Panc1 (cell line): ENCODE measurements at regions not wholly inside any gene's neighbourhood (a gene's known extent, or its start where the extent isn't known, plus 50 kb on each side); places are given as distances from the start of the nearest gene placed in this dataset.

ENCODE experiments used
- ATAC-seq: fragments of 200-7000 bp; cut with Tn5 transposase; 2 replicates; pipeline ENCODE4 v1.9.1; 2020; ENCODE audit warnings: mild to moderate bottlenecking, moderate library complexity
- BruUV-seq: library from RNA; stranded (reverse); fragments of 400-500 nt; replicated peaks from 2 replicates; lab custom pipeline; 2021; lab: Mats Ljungman, UMichigan
- CTCF ChIA-PET: fragments of 300-600 bp; sonication (Branson Sonifier 250); formaldehyde crosslinking; loops from one replicate; lab custom pipeline; 2022; ENCODE audit warnings: antibody characterized with exemption; lab: Charles Lee
- POLR2A ChIA-PET: fragments of 300-600 bp; sonication (Branson Sonifier 250); formaldehyde crosslinking; loops from one replicate; lab custom pipeline; 2022; ENCODE audit warnings: antibody characterized with exemption; lab: Charles Lee
- DNase-seq: peaks from one replicate; pipeline ENCODE4 v3.0.0-alpha.2; 2010; ENCODE audit warnings: low read depth, low spot score
- H3K27ac ChIP-seq: 2 replicates; pipeline ENCODE4 v1.5.1; 2011; ENCODE audit warnings: mild to moderate bottlenecking, low read length, inconsistent platforms
- H3K27me3 ChIP-seq: fragments of 200-500 bp; sonication (Bioruptor generic); 2 replicates; pipeline ENCODE4 v1.6.0; 2014; ENCODE audit warnings: low read length, inconsistent platforms; ENCODE audit not compliant: control insufficient read depth, insufficient read depth
- H3K36me3 ChIP-seq: fragments of 200-500 bp; sonication (Bioruptor generic); 2 replicates; pipeline ENCODE4 v1.5.1; 2014; ENCODE audit warnings: inconsistent platforms, mild to moderate bottlenecking, low read length, moderate library complexity; ENCODE audit not compliant: control insufficient read depth, insufficient read depth
- H3K4me1 ChIP-seq: 2 replicates; pipeline ENCODE4 v1.5.1; 2011; ENCODE audit warnings: inconsistent platforms, mild to moderate bottlenecking, low read length, moderate library complexity; ENCODE audit not compliant: control insufficient read depth, insufficient read depth
- H3K4me3 ChIP-seq, 2 experiments: 2 replicates each; pipeline ENCODE4 v1.5.1; 2011 to 2012; ENCODE audit warnings: low read depth in 2 of 2, low read length in 2 of 2, mild to moderate bottlenecking in 2 of 2, inconsistent platforms in 1 of 2, moderate library complexity in 1 of 2
- H3K9me3 ChIP-seq: fragments of 200-500 bp; sonication (Bioruptor generic); 2 replicates; pipeline ENCODE4 v1.5.1; 2014; ENCODE audit warnings: low read depth, mild to moderate bottlenecking, inconsistent platforms, low read length, moderate library complexity; ENCODE audit not compliant: control insufficient read depth, insufficient read depth
- POLR2AphosphoS5 ChIP-seq: IDR thresholded peaks from 2 replicates; pipeline ENCODE4 v1.6.1; 2012; ENCODE audit warnings: mild to moderate bottlenecking, low read depth, low read length, moderate library complexity
- SIN3A ChIP-seq: IDR thresholded peaks from 2 replicates; pipeline ENCODE4 v1.6.1; 2012; ENCODE audit warnings: low read depth, mild to moderate bottlenecking, low read length, moderate library complexity, borderline replicate concordance; ENCODE audit not compliant: insufficient read depth
- TCF7L2 ChIP-seq: IDR thresholded peaks from 2 replicates; pipeline ENCODE4 v1.6.1; 2011; ENCODE audit warnings: mild to moderate bottlenecking, low read depth, low read length, inconsistent platforms
- in situ Hi-C: cut with HindIII; loops from 2 replicates; pipeline ENCODE4 v1.10.0; 2016; ENCODE audit warnings: low sequenced_read_pairs, low pct_unique_long_range_greater_than_20kb
- intact Hi-C: fragments of 100-400 bp; cut with micrococcal nuclease; formaldehyde crosslinking; loops from one replicate; pipeline ENCODE4 v1.10.0; 2022; ENCODE audit not compliant: unreplicated experiment
- TF ChIP-seq, protein P1 (sequence below), 2 experiments: IDR thresholded peaks; 2 replicates each; pipeline ENCODE4 v1.6.1; 2011 to 2012; ENCODE audit warnings: low read depth in 2 of 2, control low read depth in 1 of 2, low read length in 1 of 2, mild to moderate bottlenecking in 1 of 2, moderate library complexity in 1 of 2; ENCODE audit not compliant: insufficient read depth in 1 of 2
- TF ChIP-seq, protein P2 (sequence below): fragments of 450-650 bp; IDR thresholded peaks from 2 replicates; pipeline ENCODE4 v1.5.1; 2017; ENCODE audit warnings: mild to moderate bottlenecking

DNA sequence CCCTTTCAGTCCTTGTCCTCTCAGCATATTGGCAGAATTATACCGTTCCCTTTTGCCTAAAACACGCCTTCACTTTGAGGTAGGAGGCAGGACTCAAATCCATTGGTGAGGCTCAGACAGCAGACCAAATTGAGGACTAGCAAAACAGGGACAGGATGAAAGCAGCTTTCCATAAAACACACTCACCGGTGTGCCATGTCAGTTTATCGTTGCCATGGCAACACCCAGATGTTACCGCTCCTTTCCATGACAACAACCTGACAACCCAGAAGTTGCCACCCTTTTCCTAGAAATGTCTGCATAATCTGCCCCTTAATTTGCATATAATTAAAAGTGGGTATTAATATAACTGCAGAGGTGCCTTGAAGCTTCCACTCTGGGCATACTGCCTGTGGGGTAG, 730.4 kb downstream of the METTL4 start:
- no peaks in the 10 kb centered on the region for H3K4me1 ChIP-seq
- no peak for ATAC-seq

DNA sequence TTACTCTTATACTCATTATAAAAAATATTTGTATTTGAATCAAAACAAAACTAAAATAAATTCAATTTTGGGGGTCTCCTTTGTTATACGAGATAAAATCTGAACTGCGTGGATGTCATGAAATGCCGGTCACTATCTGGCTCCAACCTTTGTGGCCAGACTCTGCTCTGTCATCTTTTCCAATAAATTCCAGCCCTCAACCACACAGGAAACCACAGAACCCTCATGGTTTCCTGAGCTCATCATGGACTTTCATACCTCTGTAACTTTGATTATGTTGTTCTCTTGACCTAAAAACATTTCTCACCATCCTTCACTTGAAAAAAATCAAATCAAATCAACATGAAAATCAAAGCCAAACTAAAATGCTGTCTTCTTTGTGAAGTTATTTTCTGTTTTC, 724.7 kb downstream of the METTL4 start:
- in situ Hi-C loops (no loop called here), intact Hi-C loops (no loop called here)
- Histone ChIP-seq H3K9me3 (no peaks in the 10 kb centered on the region), H3K36me3 (no peaks in the 10 kb centered on the region), H3K27ac (no peak overlapping the region), H3K4me3 (no peak overlapping the region), H3K27me3 (no peaks in the 10 kb centered on the region), H3K4me1 (no peaks in the 10 kb centered on the region)
- ChIA-PET POLR2A (no interaction called here), CTCF (no interaction called here)
- ATAC-seq (no peak), DNase-seq (no peak)
- TF ChIP-seq, protein P1, sequence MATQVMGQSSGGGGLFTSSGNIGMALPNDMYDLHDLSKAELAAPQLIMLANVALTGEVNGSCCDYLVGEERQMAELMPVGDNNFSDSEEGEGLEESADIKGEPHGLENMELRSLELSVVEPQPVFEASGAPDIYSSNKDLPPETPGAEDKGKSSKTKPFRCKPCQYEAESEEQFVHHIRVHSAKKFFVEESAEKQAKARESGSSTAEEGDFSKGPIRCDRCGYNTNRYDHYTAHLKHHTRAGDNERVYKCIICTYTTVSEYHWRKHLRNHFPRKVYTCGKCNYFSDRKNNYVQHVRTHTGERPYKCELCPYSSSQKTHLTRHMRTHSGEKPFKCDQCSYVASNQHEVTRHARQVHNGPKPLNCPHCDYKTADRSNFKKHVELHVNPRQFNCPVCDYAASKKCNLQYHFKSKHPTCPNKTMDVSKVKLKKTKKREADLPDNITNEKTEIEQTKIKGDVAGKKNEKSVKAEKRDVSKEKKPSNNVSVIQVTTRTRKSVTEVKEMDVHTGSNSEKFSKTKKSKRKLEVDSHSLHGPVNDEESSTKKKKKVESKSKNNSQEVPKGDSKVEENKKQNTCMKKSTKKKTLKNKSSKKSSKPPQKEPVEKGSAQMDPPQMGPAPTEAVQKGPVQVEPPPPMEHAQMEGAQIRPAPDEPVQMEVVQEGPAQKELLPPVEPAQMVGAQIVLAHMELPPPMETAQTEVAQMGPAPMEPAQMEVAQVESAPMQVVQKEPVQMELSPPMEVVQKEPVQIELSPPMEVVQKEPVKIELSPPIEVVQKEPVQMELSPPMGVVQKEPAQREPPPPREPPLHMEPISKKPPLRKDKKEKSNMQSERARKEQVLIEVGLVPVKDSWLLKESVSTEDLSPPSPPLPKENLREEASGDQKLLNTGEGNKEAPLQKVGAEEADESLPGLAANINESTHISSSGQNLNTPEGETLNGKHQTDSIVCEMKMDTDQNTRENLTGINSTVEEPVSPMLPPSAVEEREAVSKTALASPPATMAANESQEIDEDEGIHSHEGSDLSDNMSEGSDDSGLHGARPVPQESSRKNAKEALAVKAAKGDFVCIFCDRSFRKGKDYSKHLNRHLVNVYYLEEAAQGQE (IDR thresholded peaks at IDR 0.05; ENCODE audit: insufficient read depth in 1 of 2, low read depth in 2 of 2, low read length in 1 of 2) = no peak
- TF ChIP-seq, protein P2, sequence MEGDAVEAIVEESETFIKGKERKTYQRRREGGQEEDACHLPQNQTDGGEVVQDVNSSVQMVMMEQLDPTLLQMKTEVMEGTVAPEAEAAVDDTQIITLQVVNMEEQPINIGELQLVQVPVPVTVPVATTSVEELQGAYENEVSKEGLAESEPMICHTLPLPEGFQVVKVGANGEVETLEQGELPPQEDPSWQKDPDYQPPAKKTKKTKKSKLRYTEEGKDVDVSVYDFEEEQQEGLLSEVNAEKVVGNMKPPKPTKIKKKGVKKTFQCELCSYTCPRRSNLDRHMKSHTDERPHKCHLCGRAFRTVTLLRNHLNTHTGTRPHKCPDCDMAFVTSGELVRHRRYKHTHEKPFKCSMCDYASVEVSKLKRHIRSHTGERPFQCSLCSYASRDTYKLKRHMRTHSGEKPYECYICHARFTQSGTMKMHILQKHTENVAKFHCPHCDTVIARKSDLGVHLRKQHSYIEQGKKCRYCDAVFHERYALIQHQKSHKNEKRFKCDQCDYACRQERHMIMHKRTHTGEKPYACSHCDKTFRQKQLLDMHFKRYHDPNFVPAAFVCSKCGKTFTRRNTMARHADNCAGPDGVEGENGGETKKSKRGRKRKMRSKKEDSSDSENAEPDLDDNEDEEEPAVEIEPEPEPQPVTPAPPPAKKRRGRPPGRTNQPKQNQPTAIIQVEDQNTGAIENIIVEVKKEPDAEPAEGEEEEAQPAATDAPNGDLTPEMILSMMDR = no peak
- TF ChIP-seq TCF7L2 = no peak
- BruUV-seq = no TSS peak

More for the DNA sequence above, 730.4 kb downstream of the METTL4 start:
- CTCF ChIA-PET = no interaction called here
- no TSS peak for BruUV-seq
- no peaks in the 10 kb centered on the region for H3K9me3 ChIP-seq
- intact Hi-C loops = no loop called here
- no peak overlapping the region for H3K27ac ChIP-seq
- DNase-seq = no peak
- no peak overlapping the region for H3K4me3 ChIP-seq
- no peak for TF ChIP-seq SIN3A
- TF ChIP-seq POLR2AphosphoS5 = no peak
- TF ChIP-seq, protein P1 (IDR thresholded peaks at IDR 0.05; ENCODE audit: insufficient read depth in 1 of 2, low read depth in 2 of 2, low read length in 1 of 2) = no peak
- TF ChIP-seq, protein P2 = no peak
- TF ChIP-seq TCF7L2 = no peak
- H3K27me3 ChIP-seq = no peaks in the 10 kb centered on the region
- POLR2A ChIA-PET = no interaction called here
- H3K36me3 ChIP-seq = no peaks in the 10 kb centered on the region; the same call in 1 of the 2 replicates
- in situ Hi-C loops = no loop called here
